Hematopoietic multipotent progenitor cell treated with erythropoietin and hydrocortisone succinate and interleukin-3 and kit ligand, for 17 days (in vitro differentiated cells): ENCODE measurements at regions not wholly inside any gene's neighbourhood (a gene's known extent, or its start where the extent isn't known, plus 50 kb on each side); places are given as distances from the start of the nearest gene placed in this dataset.

ENCODE experiments used
- DNase-seq: peaks from one replicate; pipeline ENCODE4 v3.0.0-alpha.2; 2015; ENCODE audit warnings: low spot score

DNA sequence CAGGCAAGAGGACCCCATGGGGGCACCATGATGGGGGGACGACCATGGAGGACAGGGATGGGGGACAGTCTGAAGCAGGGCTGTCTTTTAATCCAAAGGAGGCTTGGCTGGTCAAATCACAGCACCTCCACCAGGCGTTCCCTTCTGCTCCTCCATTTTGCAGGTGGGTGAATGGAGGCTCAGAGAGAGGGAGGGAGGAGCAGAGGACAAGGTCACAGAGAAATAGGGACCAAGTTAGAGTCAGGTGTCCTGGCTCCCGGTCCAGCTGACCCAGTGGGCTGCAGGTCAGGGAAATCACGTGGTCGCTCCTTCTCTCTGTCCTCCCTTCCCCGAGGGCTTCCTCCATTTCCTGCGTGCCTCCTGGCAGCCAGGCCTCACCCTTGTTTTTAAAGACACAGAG is 156.4 kb upstream of the SMIM23 start:
- DNase-seq, result no peak

DNA sequence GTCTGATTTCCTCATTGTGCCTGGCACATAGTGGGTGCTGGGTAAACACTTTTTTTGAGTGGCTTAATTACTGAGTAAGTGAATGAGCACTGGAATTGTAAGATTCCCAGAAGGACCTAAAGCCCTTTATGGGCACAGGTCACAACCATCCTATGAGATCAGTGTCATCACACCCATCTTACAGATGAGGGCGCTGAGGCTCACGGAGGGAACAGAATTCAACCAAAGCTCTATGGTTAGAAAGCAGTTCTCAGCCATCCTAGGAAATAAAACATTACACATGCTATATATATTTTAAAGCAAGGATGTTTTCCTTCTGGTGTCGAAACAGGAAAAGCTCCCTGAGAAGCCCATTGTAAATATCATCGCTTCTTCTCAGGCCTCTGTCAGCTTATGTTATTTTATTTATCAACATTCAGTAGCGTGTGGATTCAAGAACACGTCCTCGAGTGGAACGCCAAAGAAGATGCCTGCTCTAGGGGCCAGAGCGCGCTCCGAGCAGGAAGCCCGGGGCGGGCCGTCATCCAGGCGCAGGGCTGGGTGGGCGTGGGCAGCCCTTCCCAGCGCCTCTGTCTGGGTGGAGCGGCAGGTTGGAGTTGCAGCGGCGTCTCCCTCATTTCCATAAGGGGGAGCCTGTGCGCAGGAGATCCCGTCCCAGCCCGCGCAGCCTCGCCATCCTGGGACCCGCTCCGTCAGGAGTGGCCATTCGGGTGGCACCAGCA is 155.8 kb upstream of the SMIM23 start:
- no peak for DNase-seq

DNA sequence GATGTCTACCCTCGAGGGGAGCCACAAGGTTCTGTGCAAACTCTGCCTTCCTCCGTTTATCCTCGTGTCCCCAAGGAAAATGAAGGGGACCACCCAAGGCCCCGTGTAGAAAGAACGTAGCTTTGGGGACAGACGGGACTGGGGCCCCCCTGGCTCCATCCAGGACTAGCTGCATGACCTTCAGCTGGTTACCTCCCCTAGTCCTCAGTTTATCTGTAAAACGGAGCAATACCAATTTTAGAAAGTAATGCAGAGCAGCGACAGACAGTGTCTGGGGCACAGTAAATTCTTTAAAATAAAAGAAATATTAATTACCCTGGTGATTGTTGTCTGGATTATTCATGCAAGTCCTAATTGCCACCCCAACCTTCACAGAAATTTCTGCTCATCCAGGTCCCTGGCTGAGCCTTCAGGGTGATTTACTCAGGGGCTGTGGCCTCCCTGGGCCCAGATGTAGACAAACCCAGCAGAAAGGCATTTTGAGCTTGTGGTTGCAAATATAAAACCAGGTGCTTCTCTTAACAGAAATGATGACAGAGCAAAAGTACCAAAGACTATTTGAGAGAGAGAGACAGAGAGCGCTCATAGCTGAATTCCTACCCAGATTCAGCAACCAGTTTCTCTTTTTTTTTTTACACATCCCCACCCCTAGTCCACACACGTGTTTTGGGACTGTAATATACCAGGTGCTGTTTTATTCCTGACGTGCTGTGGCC is 155.1 kb upstream of the SMIM23 start:
- DNase-seq, result no peak

DNA sequence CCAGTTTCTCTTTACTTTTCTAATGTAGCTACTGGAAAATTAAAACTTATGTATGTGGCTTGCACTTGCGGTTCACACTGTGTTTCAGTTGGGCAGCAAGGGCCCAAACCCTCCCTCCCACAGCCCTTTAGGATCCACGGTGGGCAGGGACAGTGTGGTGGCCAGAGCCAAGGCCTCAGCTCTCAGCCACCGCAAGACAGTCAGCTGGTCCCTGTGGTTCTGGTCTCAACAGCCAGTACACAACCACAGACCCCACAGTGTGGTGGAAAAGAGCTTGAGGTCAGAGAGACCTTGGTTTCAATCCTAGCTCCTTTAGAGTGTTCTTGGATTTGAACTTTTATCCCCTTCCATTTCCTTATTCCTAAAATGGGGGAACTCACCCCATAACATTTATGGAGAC is 153.0 kb upstream of the SMIM23 start:
- no peak for DNase-seq

DNA sequence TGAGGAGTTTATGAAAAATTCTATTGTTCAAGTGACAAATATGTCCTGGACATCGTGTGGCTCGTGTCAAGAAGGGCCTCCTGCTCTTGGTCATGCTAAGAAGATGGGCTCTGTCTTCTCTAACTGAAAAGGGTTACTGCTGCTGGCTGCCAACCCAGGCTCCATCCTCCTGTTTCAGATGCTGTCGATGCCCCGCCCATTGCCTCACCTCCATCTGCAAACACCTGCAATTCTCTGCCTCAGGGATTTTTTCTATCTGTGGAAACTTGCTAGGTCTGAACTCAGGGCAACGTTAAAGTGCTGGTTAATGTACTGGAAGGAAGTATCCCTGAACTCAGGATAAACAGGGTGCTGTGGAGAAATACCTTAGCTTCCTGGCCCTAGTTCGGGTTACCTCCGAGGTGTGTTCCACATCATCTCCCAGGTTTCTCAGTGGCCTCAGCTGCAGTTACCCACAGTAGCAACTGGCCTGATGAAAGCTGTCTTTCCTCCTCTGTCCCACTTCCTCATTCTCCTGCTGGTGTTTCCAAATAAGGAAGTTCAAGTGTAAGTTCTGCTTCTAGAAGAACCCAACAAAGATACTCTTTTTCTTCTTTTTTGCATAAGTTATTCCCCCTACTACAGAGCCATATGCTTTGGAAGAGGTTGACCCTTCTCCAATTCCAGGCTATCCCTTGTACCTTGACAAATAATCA is 151.7 kb upstream of the SMIM23 start:
- no peak for DNase-seq

DNA sequence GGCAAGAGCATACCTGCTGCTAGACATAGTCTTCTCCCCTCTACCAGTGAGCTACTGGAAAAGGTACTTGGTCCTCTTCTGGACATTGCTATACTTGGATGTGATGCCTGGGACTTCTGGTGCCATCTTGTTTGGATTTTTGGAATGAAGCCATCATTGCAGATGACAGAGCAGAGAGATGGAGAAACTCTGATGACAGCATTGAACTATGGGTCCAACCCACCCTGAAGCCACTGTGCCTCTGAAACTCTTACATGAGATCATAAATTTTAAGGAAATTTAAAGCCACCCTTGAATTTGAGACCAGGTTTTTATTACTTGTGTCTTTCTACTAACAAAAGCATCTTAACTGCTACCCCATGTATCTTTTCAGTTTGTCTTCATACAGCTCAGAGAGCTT is 151.1 kb upstream of the SMIM23 start:
- no peak for DNase-seq

DNA sequence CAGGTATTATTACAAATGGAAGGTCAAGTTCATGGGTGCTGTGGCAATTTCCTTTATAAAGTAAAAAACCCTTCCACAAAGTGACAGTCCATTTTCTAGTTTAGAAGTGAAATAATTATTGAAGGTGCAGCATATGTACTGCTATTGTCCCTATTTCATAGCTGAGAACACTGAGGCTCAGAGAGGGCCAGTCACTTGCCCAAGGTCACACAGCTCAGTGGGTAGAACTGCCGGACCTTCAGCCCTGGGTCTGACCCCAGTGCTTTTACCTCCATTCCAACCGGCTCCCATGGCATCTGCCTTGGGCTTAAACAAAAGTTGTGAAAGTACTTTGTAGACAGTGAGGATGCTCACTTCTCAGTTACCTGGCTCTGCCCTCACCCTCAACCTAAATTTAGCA is 150.6 kb upstream of the SMIM23 start:
- no peak for DNase-seq

DNA sequence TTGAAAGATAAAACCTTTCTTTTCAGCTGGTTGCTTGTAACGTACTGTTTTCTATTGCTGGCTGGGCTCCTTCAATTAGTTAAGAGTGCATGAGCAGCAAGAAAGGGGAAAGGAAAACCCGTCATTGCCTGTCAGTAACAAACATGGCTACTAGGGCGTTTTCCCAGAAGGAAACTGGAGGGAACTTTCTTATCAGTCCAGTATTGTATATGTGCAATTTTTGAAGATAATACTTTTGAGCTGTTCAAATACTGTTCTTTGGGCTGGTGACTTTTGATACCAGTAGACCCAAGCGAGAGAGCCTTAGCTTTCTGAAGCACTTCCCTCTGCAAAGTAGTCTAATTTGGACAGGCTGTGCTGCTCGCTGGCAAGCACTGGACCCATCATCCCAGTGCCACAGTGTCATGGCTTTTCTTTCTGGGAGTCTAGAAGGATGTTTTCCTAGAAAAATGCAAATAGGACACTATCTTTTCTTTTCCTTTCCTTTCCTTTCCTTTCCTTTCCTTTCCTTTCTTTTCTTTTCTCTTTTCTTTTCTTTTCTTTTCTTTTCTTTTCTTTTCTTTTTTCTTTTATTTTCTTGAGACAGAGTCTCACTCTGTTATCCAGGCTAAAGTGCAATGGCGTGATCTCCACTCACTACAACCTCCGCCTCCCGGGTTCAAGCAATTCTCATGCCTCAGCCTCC is 149.9 kb upstream of the SMIM23 start:
- no peak for DNase-seq

DNA sequence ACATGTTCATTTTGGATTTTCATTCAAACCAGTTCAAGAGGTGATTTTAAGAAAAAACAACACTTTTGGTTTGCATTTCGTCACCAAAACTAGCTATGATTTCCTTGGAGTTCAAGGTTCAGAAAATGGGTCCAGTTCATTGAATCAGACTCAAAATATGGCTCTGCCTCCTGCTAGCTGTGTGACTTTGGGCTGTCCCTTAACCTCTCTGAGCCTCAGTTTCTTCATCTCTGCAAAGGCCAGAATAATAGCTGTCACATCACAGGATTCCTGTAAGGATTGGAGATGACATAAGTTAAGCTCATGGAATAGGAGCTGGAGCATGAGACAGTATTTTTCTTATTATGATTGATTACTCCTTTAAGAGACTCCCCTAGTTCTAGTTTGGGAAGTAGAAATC is 147.8 kb upstream of the SMIM23 start:
- DNase-seq, result no peak

DNA sequence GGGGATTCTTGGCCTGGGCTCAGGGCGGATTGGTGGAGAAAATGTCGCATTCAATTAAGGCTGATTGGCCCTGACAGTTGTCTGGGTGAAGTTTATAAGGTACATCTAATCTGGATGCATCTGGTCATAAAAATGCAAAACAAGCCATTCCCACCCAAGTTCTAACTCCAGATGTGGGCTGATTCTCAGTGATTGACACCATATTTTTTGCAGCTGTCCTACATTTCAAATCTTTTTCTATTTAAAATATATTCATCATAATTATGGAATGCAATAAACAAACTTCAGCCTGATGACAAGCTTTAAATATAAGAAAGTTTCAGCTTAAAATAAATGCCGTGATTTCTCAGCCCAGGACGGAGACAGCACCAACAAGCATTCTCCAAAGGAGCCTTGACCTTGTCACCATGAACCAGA is 146.4 kb upstream of the SMIM23 start:
- no peak for DNase-seq

DNA sequence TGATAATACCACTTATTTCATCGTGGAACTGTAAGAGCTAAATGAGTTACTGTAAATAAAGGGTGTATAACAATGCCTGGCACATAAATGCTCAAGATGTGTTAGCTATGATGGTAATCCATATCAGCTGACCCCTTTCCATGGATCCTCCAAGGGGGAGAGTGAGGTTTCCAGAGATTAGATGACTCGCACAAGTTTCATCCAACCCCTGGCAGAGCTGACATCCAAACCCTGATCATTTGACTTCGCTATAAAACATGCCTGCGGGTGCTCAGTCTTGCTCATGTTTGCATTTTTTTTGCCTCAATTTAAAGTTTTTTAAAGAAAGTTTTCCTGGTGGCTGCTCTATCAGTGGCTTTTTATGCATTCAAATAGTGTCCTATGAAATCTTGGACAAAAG is 145.7 kb upstream of the SMIM23 start:
- no peak for DNase-seq

DNA sequence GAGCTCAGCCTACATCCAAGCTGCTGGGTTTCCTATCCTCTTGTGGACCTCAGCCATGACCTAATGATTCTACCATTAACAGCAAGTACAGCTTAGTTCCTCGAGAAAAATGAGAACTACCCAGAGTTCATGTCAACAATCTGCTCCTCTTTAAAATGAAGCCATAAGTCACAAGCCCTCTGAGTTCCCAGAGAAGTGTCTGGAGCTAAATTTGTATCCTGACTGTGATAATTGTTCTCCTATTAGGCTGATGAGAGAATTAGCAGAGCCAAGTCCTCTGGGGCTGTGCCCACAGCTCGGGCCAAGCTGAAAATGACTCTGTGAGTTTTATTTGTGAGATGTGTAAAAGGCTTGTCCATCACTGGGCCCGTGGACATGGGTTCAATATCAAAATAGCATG is 145.1 kb upstream of the SMIM23 start:
- no peak for DNase-seq

DNA sequence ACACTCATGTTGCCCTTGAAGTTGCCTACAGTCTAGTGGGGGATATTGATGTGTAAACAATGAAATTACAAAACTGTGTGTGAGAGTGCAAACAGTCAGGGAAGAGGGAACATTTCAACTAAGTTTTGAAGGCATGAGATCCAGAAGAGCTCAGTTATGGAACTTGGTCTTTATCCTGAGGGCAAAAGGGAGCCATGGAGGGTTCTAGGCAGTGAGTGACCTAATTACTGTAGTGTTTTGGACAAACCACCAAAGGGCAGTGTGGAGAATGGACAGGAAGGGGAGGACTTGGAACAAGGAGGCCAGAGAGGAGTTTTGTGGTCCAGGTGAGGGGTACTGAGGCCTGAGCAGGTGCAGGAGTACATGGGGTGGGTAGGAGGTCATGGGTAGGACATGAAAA is 143.7 kb upstream of the SMIM23 start:
- DNase-seq, result no peak

DNA sequence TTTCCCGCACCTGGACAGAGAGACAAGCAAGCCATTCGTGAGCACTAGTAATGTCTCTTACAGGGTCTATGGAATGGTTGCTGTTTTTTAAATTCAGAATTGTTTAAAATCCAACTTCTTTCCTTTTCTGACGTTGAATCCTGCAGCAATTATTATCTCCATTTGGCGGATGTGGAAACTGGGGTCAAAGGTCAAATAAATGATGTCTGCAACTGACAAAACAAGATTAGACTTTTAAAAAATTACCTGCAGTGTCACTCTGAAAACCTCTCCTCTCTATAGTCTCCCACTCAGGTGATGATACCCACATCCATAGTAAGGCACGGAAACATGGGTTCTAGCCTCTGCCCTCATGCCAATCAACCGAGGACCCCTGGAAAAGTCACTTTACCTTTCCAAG is 142.7 kb upstream of the SMIM23 start:
- DNase-seq, result no peak

DNA sequence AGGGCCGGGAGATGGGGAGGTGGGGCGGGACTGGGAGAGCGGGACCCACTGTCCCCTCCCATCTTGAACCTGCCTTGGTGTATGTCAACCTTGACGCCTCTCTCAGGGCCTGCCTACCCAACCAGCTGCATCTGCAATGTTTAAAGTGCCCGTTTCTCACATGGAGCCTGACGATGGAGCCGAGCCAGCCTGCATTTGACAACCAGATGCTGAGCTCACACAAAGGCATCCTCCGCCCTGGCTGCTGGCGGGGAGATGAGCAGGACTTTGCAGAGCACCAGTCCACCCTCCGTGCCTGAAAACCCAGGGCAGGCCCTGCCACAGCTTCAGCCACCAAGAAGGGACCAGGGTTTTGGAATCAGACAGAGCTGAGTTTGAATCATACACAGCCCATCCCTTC is 141.1 kb upstream of the SMIM23 start:
- no peak for DNase-seq

DNA sequence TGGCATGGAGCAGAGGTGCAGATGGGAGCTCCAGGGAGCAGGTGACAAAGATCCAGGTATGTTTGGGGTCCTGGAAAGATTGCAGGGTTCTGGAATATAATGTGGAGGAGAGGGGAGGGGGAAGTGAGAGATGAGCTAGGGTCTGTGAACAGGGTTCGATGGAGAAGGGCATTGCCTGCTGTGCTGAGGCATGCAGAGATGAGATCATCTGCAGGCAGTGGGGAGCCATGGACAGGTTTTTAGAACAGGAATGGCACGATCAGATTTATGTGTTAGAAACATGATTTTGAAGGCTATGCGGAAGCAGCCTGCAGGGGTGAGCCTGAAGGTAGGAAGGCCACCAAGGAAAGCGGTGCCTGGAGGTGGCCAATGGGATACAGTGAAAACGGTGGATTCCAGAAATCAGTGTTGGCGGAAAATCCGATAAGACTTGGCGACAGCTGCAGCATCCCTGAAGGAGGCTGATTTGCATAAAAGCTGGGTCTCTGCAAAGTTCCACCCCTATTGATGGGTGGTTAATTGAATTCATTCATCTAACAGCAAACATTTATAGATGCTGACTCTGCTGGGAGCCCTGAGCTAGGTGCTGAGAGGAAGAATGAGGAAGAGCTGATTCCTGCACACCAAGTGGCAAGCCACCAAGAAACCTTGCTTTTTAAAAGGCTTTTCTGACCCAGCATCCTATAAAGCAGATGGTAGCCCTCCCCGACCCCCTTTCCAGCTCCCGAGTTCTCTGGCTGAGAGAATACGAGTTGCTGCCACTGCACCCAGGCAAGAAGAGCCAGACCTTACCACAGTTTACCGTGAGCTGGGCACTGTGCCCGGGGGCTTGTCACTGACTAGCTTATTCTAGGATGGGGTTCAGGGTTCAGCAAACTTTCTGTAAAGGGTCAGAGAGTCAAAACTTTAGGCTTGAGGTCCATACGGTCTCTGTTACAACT is 139.2 kb upstream of the SMIM23 start:
- DNase-seq, result no peak

DNA sequence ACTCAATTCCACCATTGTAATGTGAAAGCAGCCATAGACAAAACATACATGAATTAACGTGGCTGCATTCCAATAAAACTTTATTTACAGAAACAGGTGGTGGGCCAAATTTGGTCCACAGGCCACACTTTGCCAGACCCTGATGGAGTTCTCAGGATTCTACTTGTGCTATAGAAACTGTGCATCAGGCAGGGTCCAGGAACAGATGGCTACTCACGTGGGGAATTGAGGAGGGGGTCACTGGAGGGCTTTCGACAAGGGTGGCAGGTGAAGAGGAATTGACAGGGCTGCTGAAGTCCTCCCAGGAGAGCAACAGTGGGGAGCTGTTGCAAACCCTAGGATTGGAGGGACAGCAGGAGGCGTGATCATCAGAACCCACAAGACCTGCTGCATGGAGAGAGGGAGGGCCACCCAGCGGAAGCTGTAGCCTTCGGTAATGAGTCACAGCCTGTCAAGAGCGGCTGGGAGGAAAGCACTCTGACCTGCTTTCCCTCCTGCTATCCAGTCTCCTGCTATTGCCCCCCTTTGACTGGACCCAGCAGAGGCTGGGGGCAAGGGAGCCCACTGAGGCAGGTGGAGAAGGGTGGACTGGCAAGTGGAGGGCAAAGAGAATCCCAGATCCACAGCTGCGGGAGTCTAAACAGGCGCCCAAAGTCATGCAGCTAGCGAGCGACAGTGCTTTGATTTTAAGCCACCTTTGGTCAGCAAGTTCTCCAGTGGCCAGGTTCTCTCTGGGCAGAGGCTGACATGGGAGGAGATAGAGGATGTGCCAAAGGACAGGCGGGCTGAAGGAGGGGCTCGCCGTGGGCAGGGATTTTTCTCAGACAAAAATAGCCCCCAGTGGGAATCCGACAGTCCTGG is 138.3 kb upstream of the SMIM23 start:
- DNase-seq, result no peak

DNA sequence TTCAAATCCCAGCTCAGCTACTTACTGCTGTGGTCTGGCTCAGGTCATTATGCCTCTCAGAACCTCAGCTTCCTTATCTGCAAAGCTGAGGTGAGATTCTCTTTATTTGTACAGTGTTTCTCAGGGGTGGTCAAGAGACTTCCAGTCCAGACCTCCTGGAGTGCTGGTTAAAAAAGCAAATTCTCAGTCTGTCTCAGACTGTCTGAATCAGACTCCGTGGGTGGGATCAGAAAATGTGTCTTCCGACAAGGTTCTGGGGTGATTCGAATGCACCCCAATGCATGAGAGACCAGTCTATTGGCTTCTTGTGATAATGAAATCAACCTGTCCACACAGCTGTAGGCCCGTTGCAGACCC is 137.7 kb upstream of the SMIM23 start:
- DNase-seq, result no peak

DNA sequence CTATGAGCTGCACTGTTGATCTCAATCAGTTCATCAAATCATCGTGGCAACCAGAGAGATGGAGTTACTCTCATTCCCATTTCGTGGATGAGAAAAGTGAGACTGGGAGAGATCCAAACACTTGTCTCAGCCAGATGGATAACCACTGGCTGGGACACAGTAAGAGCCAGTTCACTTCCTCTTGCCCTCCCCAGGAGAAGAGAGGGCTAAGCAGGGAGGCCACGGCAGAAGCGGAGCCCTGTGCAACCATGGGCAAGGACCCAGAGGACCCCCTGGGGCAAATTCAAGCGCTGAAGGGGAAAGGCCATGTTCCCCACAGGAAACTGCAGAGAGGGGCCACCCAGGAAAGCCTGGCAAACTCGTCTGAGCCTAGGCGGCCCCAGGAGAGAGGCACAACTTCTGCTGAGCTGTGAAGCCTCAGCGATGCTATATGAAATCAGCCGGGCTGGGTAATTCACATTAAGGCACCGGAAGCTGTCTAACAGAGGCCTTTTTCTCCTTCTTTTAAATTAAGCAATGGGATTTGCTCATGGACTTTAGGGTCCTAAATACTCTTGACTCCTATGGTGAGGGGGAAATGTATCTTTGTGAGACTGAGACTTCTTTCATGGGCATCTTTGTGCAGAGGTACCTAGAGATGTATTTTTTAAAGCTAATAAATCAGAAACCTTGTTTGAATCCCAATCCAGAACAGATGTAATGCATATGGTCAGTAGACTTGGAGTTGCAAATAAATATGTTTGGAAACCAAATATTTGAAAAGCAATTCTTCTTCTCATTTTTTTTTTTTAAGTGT is 137.1 kb upstream of the SMIM23 start:
- no peak for DNase-seq

DNA sequence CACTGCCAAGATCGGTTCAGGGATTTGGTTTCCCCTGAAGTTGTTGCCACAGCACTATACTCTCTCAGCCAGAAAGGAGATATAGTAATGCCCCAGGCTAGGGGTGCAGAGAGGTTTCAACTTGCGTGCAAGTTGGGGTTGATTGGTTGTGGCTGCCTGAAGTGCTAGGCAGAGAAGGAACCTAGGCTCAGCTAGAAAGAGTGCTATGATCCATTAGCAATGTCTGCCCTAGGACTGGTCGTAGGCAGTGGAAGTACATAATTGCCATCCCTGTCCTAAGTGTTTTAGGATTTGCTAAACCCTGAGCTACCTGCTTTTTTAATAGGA is 136.6 kb upstream of the SMIM23 start:
- DNase-seq, result no peak
